Erythroblast (primary cell): ENCODE measurements at regions not wholly inside any gene's neighbourhood (a gene's known extent, or its start where the extent isn't known, plus 50 kb on each side); places are given as distances from the start of the nearest gene placed in this dataset.

Experiments used
- GATA1 ChIP-seq: IDR thresholded peaks from 2 replicates; pipeline ENCODE4 v1.6.1; 2011; ENCODE audit warnings: low read depth, mild to moderate bottlenecking, control low read depth, low read length, moderate library complexity
- POLR2A ChIP-seq: IDR thresholded peaks from 2 replicates; pipeline ENCODE4 v1.6.1; 2011; ENCODE audit warnings: mild to moderate bottlenecking, low read length

DNA sequence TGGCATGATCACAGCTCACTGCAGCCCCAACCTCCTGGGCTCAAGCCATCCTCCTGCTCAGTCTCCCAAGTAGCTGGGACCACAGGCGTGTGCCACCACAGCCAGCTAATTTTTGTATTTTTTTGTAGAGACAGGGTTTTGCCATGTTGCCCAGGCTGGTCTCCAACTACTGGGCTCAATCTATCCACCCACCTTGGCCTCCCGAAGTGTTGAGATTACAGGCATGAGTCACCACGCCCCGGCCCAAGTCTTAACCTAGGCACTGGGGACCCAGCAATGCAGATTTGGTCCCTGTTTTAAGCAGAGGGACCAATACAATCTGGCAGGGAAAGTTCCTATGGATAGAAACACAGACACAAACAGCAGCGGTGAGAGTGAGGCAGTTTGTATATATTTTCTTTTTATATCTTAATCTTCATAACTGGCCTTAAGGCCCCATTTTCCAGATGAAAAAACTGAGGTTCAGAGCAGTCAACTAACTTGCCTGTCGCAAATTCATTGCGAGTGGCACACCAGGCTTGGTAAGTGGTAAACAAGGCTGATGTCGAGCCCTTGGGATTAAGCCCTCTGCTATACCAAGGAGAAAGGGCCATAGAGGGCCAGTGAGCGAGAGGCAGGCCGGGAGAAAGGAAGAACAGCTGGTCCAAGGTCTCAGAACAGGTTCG lies 77.8 kb upstream of the TINAGL1 start:
- TF ChIP-seq POLR2A: no peak
- no peak for TF ChIP-seq GATA1
